WI38 (cell line): ENCODE measurements at regions not wholly inside any gene's neighbourhood (a gene's known extent, or its start where the extent isn't known, plus 50 kb on each side); places are given as distances from the start of the nearest gene placed in this dataset.

Experiments used
- H3K4me3 ChIP-seq: 2 replicates; pipeline ENCODE4 v1.5.1; 2011; ENCODE audit warnings: low read depth, mild to moderate bottlenecking, control low read depth, low read length
- CTCF ChIP-seq: IDR thresholded peaks from 2 replicates; pipeline ENCODE4 v1.5.1; 2012; ENCODE audit warnings: low read depth, mild to moderate bottlenecking, control low read depth, low read length

- TF ChIP-seq CTCF: no peak
- H3K4me3 ChIP-seq: no peak overlapping the region
Observed at GRCh38 chr20:19962958-19963357, 54.2 kb upstream of the NAA20 start.

GRCh38 chr20:19964289-19965265 lies 52.6 kb upstream of the NAA20 start:
- H3K4me3 ChIP-seq: no peak overlapping the region
- TF ChIP-seq CTCF: no peak

GRCh38 chr20:19966840-19967239 lies 50.3 kb upstream of the NAA20 start:
- no peak overlapping the region for H3K4me3 ChIP-seq
- no peak for TF ChIP-seq CTCF
